ENCODE measurements at regions not wholly inside any gene's neighbourhood (a gene's known extent, or its start where the extent isn't known, plus 50 kb on each side); places are given as distances from the start of the nearest gene placed in this dataset.

- Histone ChIP-seq H3K4me3 (ENCODE audit: low read depth, low read length) (no peak overlapping the region), H3K36me3 (replicated peaks) (no peaks in the 10 kb centered on the region), H3K27ac (no peak overlapping the region), H3K27me3 (replicated peaks) (no peaks in the 10 kb centered on the region)
- no peak for TF ChIP-seq CTCF (IDR thresholded peaks at IDR 0.05; ENCODE audit: low read depth, low read length, missing control alignments)
- in situ Hi-C loops (cut with HindIII; ENCODE audit: low pct_ligation_motif_present, low sequenced_read_pairs) = no loop called here
- no peak for DNase-seq
Measured at GRCh38 chr12:75710361-75711069, 199.1 kb upstream of the KRR1 start.

GRCh38 chr12:75709503-75709902 lies 198.1 kb upstream of the KRR1 start:
- Histone ChIP-seq H3K27ac (no peak overlapping the region), H3K27me3 (replicated peaks) (no peaks in the 10 kb centered on the region), H3K4me3 (ENCODE audit: low read depth, low read length) (no peak overlapping the region), H3K36me3 (replicated peaks) (no peaks in the 10 kb centered on the region)
- DNase-seq = no peak
- in situ Hi-C loops (cut with HindIII; ENCODE audit: low pct_ligation_motif_present, low sequenced_read_pairs) = no loop called here
- no peak for TF ChIP-seq CTCF (IDR thresholded peaks at IDR 0.05; ENCODE audit: low read depth, low read length, missing control alignments)

GRCh38 chr12:75708802-75709201 lies 197.4 kb upstream of the KRR1 start:
- DNase-seq = no peak
- H3K4me3 ChIP-seq (ENCODE audit: low read depth, low read length) = no peak overlapping the region
- no peak overlapping the region for H3K27ac ChIP-seq
- no peaks in the 10 kb centered on the region for H3K27me3 ChIP-seq (replicated peaks)
- no peaks in the 10 kb centered on the region for H3K36me3 ChIP-seq (replicated peaks)
- in situ Hi-C loops (cut with HindIII; ENCODE audit: low pct_ligation_motif_present, low sequenced_read_pairs) = no loop called here
- TF ChIP-seq CTCF (IDR thresholded peaks at IDR 0.05; ENCODE audit: low read depth, low read length, missing control alignments) = no peak

- no peak for TF ChIP-seq CTCF (IDR thresholded peaks at IDR 0.05; ENCODE audit: low read depth, low read length, missing control alignments)
- H3K27me3 ChIP-seq (replicated peaks) = no peaks in the 10 kb centered on the region
- no peak for DNase-seq
- in situ Hi-C loops (cut with HindIII; ENCODE audit: low pct_ligation_motif_present, low sequenced_read_pairs) = no loop called here
- H3K36me3 ChIP-seq (replicated peaks) = no peaks in the 10 kb centered on the region
- H3K27ac ChIP-seq = no peak overlapping the region
- H3K4me3 ChIP-seq (ENCODE audit: low read depth, low read length) = no peak overlapping the region
Measured at GRCh38 chr12:75707983-75708382, 196.6 kb upstream of the KRR1 start.

GRCh38 chr12:75706786-75707605 lies 195.6 kb upstream of the KRR1 start:
- H3K36me3 ChIP-seq (replicated peaks) = no peaks in the 10 kb centered on the region
- no peaks in the 10 kb centered on the region for H3K27me3 ChIP-seq (replicated peaks)
- in situ Hi-C loops (cut with HindIII; ENCODE audit: low pct_ligation_motif_present, low sequenced_read_pairs) = no loop called here
- DNase-seq = peak; percentile 68
- H3K4me3 ChIP-seq (ENCODE audit: low read depth, low read length) = no peak overlapping the region
- H3K27ac ChIP-seq = peak overlapping the region; percentile 90
- TF ChIP-seq CTCF (IDR thresholded peaks at IDR 0.05; ENCODE audit: low read depth, low read length, missing control alignments) = no peak
